ENCODE measurements at regions not wholly inside any gene's neighbourhood (a gene's known extent, or its start where the extent isn't known, plus 50 kb on each side); places are given as distances from the start of the nearest gene placed in this dataset.
A peak's percentile ranks its signal among the peaks of the same experiment; 100 is the strongest.

DNA sequence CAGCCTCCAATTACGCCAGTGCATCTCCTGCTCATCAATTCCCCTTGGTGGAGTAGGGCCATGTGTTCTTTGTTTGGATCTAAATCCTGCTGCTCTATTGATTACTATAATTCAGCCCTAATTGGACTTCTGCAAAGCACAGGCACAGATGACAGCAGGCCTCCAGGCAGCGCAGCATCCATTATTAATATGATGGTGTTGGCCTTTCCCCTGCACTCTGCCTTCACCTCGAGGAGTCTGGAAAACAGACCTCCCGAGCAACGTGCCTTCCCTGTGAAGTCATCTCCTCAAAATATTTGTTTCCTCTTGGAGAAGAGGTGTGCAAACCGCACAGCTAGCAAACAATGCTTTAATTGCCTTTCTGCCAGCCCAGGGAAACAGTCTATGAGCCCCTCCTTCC lies 92.5 kb downstream of the UQCRFS1 start:
- no peak overlapping the region for H3K4me3 ChIP-seq (ENCODE audit: low read length, poor library complexity, severe bottlenecking)
- no peaks in the 10 kb centered on the region; the same call in 1 of the 2 replicates for H3K9me3 ChIP-seq (ENCODE audit: insufficient read depth, low read depth, low read length)
- no peaks in the 10 kb centered on the region for H4K20me1 ChIP-seq (ENCODE audit: insufficient read depth, low read length, poor library complexity, severe bottlenecking)
- no peaks in the 10 kb centered on the region for H3K27me3 ChIP-seq (ENCODE audit: insufficient read depth, low read length, poor library complexity, severe bottlenecking)
- H3K9ac ChIP-seq (ENCODE audit: low read depth, low read length, poor library complexity, severe bottlenecking), result no peak overlapping the region
- TF ChIP-seq EZH2phosphoT487 (IDR thresholded peaks at IDR 0.05; ENCODE audit: borderline replicate concordance), result no peak
- TF ChIP-seq, protein P1, sequence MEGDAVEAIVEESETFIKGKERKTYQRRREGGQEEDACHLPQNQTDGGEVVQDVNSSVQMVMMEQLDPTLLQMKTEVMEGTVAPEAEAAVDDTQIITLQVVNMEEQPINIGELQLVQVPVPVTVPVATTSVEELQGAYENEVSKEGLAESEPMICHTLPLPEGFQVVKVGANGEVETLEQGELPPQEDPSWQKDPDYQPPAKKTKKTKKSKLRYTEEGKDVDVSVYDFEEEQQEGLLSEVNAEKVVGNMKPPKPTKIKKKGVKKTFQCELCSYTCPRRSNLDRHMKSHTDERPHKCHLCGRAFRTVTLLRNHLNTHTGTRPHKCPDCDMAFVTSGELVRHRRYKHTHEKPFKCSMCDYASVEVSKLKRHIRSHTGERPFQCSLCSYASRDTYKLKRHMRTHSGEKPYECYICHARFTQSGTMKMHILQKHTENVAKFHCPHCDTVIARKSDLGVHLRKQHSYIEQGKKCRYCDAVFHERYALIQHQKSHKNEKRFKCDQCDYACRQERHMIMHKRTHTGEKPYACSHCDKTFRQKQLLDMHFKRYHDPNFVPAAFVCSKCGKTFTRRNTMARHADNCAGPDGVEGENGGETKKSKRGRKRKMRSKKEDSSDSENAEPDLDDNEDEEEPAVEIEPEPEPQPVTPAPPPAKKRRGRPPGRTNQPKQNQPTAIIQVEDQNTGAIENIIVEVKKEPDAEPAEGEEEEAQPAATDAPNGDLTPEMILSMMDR (conservative IDR thresholded peaks at IDR 0.05; ENCODE audit: low read length), result no peak
- no peaks in the 10 kb centered on the region for H3F3A ChIP-seq (ENCODE audit: low read depth)
- H3K79me2 ChIP-seq (ENCODE audit: insufficient read depth, low read length), result no peaks in the 10 kb centered on the region
- no peak overlapping the region for H2AFZ ChIP-seq (ENCODE audit: low read length)
- no peaks in the 10 kb centered on the region for H3K4me1 ChIP-seq (ENCODE audit: insufficient read depth, low read length, poor library complexity, severe bottlenecking)
- H3K36me3 ChIP-seq (ENCODE audit: insufficient read depth, low read length), result no peaks in the 10 kb centered on the region
- no peaks in the 10 kb centered on the region for H3K9me2 ChIP-seq (replicated peaks; ENCODE audit: low read depth, low read length)
- H3K4me2 ChIP-seq (ENCODE audit: low read depth, low read length, poor library complexity, severe bottlenecking), result no peak overlapping the region

DNA sequence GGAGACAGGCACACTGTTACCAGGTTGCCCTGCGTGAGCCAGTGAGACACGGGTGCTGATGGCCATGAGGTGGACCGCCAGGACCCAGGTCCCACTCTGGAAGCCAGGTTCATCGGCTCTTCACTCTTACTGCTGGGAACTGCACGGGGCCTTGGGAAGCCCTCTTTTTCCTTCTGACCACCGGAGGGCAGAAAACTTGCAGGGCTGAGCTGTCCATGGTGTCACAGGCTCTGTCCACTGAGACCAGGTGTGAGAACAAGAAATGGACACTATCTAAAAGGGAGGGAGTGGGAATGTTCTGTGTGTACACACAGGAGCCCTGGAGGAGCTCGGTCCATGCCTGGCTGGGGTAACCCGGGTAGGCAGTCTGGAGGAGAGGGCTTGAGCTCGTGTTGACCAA lies 93.4 kb downstream of the UQCRFS1 start:
- Histone ChIP-seq H3K36me3 (ENCODE audit: insufficient read depth, low read length) (no peaks in the 10 kb centered on the region), H3K4me3 (ENCODE audit: low read length, poor library complexity, severe bottlenecking) (no peak overlapping the region), H4K20me1 (ENCODE audit: insufficient read depth, low read length, poor library complexity, severe bottlenecking) (no peaks in the 10 kb centered on the region), H3K9me2 (replicated peaks; ENCODE audit: low read depth, low read length) (no peaks in the 10 kb centered on the region), H3K4me1 (ENCODE audit: insufficient read depth, low read length, poor library complexity, severe bottlenecking) (no peaks in the 10 kb centered on the region), H3F3A (ENCODE audit: low read depth) (no peaks in the 10 kb centered on the region), H3K79me2 (ENCODE audit: insufficient read depth, low read length) (no peaks in the 10 kb centered on the region), H3K4me2 (ENCODE audit: low read depth, low read length, poor library complexity, severe bottlenecking) (no peak overlapping the region), H3K9me3 (ENCODE audit: insufficient read depth, low read depth, low read length) (no peaks in the 10 kb centered on the region; the same call in 1 of the 2 replicates), H3K27me3 (ENCODE audit: insufficient read depth, low read length, poor library complexity, severe bottlenecking) (no peaks in the 10 kb centered on the region), H3K9ac (ENCODE audit: low read depth, low read length, poor library complexity, severe bottlenecking) (no peak overlapping the region), H2AFZ (ENCODE audit: low read length) (no peak overlapping the region)
- no peak for TF ChIP-seq EZH2phosphoT487 (IDR thresholded peaks at IDR 0.05; ENCODE audit: borderline replicate concordance)
- TF ChIP-seq, protein P1 (conservative IDR thresholded peaks at IDR 0.05; ENCODE audit: low read length), result peak; percentile 13; the same call in 1 of the 2 replicates

DNA sequence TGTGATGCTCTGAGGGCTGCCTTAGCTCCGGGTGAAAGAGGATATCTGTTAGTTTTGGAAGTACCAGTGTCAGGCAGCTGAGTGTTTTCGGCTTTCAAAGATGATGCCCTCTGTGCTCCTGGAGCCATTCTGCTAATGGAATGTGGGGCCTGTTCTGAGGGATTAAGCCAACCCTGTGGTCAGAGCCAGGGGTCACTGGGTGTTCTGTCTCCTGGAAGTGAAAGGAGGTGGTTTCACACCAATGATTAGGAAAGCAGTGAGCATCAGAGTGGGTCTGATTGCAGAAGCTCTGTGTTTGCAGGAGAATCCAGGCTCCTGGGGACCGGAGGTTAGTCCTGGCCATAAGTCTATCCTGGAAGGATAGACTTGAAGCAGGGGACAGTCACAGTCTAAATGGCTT lies 94.6 kb downstream of the UQCRFS1 start:
- H2AFZ ChIP-seq (ENCODE audit: low read length), result no peak overlapping the region
- H3K36me3 ChIP-seq (ENCODE audit: insufficient read depth, low read length), result no peaks in the 10 kb centered on the region
- H3F3A ChIP-seq (ENCODE audit: low read depth), result no peaks in the 10 kb centered on the region
- no peaks in the 10 kb centered on the region for H3K27me3 ChIP-seq (ENCODE audit: insufficient read depth, low read length, poor library complexity, severe bottlenecking)
- H3K79me2 ChIP-seq (ENCODE audit: insufficient read depth, low read length), result no peaks in the 10 kb centered on the region
- no peaks in the 10 kb centered on the region for H3K9me2 ChIP-seq (replicated peaks; ENCODE audit: low read depth, low read length)
- H3K4me3 ChIP-seq (ENCODE audit: low read length, poor library complexity, severe bottlenecking), result no peak overlapping the region
- no peak for TF ChIP-seq EZH2phosphoT487 (IDR thresholded peaks at IDR 0.05; ENCODE audit: borderline replicate concordance)
- TF ChIP-seq, protein P1 (conservative IDR thresholded peaks at IDR 0.05; ENCODE audit: low read length), result no peak
- no peak overlapping the region for H3K4me2 ChIP-seq (ENCODE audit: low read depth, low read length, poor library complexity, severe bottlenecking)
- H3K4me1 ChIP-seq (ENCODE audit: insufficient read depth, low read length, poor library complexity, severe bottlenecking), result no peaks in the 10 kb centered on the region
- H3K9ac ChIP-seq (ENCODE audit: low read depth, low read length, poor library complexity, severe bottlenecking), result no peak overlapping the region
- H3K9me3 ChIP-seq (ENCODE audit: insufficient read depth, low read depth, low read length), result no peaks in the 10 kb centered on the region; the same call in 1 of the 2 replicates
- H4K20me1 ChIP-seq (ENCODE audit: insufficient read depth, low read length, poor library complexity, severe bottlenecking), result no peaks in the 10 kb centered on the region

Data from Loucy (cell line).